ENCODE measurements at regions not wholly inside any gene's neighbourhood (a gene's known extent, or its start where the extent isn't known, plus 50 kb on each side); places are given as distances from the start of the nearest gene placed in this dataset.
"Not testable (repeated sequence)": the region's sequence is repeated elsewhere in the genome, so short reads cannot be mapped to it uniquely, and the experiment has no call there.

GRCh38 chr5:71343994-71344393, 111.5 kb upstream of the BDP1 start:
- DNase-seq = not testable (repeated sequence)

DNA sequence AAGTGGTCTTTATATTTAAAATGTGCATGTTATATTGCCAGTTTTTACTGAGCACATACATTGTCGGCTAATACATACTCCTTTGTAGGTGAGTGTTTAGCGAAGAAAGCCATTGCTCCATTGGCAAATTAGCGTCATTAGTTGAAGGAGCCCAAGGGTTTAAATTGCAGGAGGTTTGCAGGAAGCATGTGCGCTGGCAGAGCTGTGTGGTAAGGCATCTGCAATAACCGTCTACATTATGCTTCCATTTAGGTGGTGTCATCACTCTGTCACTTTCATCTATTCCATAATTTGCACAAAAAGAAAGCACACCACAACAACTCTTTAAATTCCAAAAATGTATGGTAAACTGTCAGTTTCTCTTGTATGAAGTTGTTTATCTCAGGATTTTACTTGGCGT, 82.8 kb upstream of the BDP1 start:
- not testable (repeated sequence) for DNase-seq

- DNase-seq = peak; percentile 18
Measured at GRCh38 chr5:71373054-71373734, 82.3 kb upstream of the BDP1 start.

GRCh38 chr5:71384204-71384603, 71.2 kb upstream of the BDP1 start:
- not testable (repeated sequence) for DNase-seq

DNA sequence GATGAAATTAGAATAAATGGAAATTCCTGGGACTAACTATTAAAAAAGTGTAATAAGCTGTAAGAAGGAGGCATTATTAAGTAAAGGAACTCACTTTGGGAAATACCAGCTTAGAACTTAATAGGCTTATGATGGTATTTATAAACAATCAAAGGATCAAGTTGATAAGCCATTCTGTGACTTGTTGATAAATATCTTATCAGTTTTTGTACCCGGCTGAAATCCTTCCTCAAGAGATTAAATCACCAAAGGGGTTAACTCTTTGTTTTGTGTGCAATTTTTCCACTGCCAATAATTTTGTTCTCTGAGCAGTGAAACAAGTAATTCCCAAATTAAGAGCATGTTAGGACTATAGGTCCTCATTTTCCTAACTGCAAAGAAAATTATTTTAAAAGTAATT, 70.7 kb upstream of the BDP1 start:
- DNase-seq = no peak

DNA sequence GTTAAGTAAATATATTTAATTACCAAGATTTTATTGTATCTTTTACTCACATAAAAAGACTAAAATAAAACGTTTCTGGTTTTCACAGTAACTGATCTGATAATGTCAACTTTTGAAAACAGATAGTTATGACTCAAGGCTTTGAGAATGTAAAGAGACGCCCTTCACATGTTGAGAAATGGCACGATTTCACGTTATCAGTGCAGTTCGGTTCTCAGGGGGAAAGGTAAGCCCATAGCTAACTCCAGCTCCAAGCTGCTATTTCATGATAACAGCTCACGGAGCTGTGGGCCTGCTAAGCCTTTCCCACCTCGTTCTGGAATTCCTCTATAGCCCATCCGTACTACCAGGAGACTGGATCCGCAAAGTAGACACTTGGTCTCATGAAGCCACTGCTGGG, 70.2 kb upstream of the BDP1 start:
- DNase-seq = not testable (repeated sequence)

DNA sequence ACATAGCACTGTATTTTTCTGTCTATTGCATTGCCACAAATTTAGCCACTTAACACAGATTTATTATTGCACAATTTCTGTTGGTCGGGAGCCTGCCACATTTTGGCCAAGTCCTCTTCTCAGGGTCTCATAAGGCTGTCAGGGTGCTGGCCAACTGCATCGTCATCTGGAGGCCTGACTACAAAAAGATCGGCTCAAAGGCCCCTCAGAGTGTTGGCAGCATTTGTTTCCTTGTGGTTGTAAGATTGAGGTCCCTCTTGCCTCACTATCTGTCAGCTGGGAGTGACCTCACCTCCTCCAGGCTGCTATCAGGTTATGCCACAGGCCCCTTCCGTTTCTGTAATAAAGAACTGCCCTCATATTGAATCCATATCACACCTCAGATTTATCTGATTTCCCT, 67.3 kb upstream of the BDP1 start:
- DNase-seq = not testable (repeated sequence)

- not testable (repeated sequence) for DNase-seq
Measured at GRCh38 chr5:71398400-71398799, 57.1 kb upstream of the BDP1 start.

DNA sequence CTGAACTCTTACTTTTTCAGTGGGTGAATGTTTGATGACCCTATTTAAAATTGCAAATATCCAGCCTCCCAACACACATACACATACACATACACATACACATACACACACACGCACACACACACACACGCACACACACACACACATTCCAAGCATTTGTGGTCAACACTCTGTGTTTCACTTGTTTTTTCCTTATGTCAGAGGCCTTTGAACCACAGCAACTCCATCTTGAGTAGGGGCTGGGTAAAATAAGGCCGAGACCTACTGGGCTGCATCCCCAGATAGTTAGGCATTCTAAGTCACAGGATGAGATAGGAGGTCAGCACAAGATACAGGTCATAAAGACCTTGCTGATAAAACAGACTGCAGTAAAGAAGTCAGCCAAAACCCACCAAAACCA, 56.6 kb upstream of the BDP1 start:
- not testable (repeated sequence) for DNase-seq

DNA sequence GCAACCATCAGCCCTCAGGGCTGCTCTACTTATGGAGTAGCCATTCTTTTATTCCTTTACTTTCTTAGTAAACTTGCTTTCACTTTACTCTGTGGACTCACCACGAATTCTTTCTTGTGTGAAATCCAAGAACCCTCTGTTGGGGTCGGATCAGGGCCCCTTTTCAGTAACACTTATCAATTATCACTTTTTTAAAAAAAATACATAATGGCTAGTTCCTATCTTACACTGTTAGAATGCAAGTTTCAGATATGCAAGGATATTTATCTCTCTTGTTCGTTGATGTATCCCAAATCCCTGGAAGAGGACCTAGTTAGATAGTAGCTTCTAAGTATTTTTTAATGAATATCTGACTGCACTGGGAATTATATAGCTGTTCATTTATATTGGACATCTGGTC, 56.0 kb upstream of the BDP1 start:
- DNase-seq = not testable (repeated sequence)

GRCh38 chr5:71400626-71401025, 54.8 kb upstream of the BDP1 start:
- not testable (repeated sequence) for DNase-seq

GRCh38 chr5:71401150-71401549, 54.3 kb upstream of the BDP1 start:
- DNase-seq = not testable (repeated sequence)

DNA sequence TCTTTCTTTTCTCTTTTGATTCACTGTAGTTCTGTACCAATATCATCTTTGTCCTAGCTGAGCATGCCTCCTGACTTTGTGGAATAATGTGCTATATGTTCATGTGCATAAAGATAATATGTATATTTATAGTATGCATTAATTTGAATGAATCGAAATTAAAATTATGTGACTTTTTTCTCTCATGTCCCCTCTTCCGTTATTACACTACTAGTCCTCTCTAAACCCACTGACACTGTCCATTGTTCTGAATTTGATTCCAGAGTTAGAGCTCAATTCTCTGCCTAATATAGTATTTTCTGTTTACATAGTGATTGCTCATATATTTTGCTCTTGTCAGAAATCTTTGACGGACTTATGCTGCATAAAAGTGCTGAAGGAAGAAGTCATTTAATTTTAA, 53.9 kb upstream of the BDP1 start:
- DNase-seq = not testable (repeated sequence)

GRCh38 chr5:71404441-71404840, 51.0 kb upstream of the BDP1 start:
- DNase-seq = not testable (repeated sequence)

- DNase-seq = not testable (repeated sequence)
Measured at GRCh38 chr5:71404936-71405335, 50.5 kb upstream of the BDP1 start.

All from NCI-H1092 treated with DMSO at 0.1 percent for 48 hours (cell line).